ENCODE measurements at regions not wholly inside any gene's neighbourhood (a gene's known extent, or its start where the extent isn't known, plus 50 kb on each side); places are given as distances from the start of the nearest gene placed in this dataset.

DNA sequence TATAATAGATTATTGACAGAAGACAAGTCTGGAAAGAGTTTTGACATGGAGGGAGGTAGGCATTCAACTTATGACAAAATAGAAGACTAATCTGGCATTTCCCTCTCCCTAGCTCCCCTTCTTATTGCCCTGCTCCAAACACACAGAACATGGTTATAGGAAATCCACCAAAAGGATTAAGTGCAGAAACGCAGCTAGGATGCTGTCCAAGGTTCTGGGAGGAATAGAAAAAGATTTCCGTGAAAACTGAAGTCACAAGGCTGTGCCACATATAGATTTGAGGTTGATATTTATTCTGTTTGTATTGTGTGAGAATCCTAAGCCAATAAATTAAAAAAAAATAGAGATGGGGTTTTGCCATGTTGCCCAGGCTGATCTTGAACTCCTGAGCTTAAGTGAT lies 107.9 kb upstream of the MAP3K7 start:
- no peak for DNase-seq (ENCODE audit: low spot score)
- TF ChIP-seq, protein P1, sequence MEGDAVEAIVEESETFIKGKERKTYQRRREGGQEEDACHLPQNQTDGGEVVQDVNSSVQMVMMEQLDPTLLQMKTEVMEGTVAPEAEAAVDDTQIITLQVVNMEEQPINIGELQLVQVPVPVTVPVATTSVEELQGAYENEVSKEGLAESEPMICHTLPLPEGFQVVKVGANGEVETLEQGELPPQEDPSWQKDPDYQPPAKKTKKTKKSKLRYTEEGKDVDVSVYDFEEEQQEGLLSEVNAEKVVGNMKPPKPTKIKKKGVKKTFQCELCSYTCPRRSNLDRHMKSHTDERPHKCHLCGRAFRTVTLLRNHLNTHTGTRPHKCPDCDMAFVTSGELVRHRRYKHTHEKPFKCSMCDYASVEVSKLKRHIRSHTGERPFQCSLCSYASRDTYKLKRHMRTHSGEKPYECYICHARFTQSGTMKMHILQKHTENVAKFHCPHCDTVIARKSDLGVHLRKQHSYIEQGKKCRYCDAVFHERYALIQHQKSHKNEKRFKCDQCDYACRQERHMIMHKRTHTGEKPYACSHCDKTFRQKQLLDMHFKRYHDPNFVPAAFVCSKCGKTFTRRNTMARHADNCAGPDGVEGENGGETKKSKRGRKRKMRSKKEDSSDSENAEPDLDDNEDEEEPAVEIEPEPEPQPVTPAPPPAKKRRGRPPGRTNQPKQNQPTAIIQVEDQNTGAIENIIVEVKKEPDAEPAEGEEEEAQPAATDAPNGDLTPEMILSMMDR (IDR thresholded peaks at IDR 0.05; ENCODE audit: extremely low read depth, missing control alignments): no peak

DNA sequence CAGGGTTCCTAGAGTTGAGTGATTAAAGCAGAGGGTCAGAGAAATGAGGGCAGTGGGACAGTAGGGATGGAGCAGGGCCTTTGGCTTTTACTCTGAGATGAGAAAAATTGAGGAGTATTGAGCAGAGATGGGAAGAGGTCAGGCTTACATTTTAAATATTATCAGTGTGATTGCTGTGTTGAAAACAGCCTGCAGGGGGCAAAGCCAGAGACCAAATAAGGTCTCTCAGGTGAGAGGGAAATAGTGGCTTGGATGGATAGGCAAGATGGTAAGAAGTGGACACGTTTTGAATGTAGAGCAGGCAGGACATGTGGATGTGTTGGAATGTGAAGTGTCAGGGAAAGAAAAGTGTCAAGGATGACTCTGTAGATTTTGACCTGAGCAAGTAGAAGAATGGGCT lies 105.0 kb upstream of the MAP3K7 start:
- TF ChIP-seq, protein P1 (IDR thresholded peaks at IDR 0.05; ENCODE audit: extremely low read depth, missing control alignments): no peak
- no peak for DNase-seq (ENCODE audit: low spot score)

DNA sequence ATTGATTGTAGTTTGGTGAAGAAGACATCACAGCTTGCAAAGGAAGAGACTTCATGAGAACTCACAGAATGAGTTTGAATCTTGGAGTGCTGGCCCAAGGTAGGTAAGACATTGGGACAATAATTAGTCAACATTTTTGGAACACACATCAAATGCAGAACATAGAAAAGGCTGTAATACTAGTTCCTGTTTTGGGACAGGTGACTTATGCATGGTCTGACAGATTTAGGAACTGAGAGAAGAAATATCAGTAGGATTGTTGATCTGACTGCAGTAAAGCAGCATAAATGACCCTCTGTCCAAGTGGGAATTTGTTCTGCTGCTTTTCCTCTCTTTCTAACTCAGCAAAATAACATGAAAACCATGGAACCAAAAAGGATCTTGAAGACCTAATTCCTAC lies 102.3 kb upstream of the MAP3K7 start:
- TF ChIP-seq, protein P1 (IDR thresholded peaks at IDR 0.05; ENCODE audit: extremely low read depth, missing control alignments): no peak
- DNase-seq (ENCODE audit: low spot score): no peak

DNA sequence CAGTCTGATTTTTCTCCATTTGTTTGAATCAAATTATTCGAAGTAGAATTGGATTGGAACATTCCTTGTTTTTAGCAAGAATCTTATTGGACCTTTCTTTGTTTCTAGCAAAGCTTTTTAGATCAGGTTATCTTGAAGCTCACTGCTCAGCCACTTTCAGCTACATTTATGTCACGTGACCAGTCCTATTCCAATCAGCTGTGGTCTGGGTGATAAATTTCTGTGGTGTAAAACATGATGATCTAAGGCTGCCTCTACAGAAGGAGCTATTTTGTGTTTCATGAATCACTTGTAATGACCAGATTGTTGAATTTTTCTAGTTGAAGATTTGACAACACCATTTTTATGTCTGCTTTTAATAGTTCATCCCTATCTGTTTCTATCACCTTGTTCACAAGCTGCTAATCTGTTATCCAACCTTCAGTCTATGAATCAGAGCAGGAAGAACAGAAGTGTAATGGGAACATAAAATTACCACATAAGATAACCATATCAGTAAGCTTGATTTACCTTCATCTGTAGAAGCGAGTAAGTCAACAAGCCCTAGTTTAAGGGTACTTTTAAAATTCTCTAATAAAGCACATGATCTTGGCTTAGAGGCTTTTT lies 101.0 kb upstream of the MAP3K7 start:
- DNase-seq (ENCODE audit: low spot score): no peak

GRCh38 chr6:90681863-90682262 lies 95.0 kb upstream of the MAP3K7 start:
- no peak for DNase-seq (ENCODE audit: low spot score)
- TF ChIP-seq, protein P1 (IDR thresholded peaks at IDR 0.05; ENCODE audit: extremely low read depth, missing control alignments): no peak

More for the DNA sequence above, 101.0 kb upstream of the MAP3K7 start:
- TF ChIP-seq, protein P1 (IDR thresholded peaks at IDR 0.05; ENCODE audit: extremely low read depth, missing control alignments): no peak

DNA sequence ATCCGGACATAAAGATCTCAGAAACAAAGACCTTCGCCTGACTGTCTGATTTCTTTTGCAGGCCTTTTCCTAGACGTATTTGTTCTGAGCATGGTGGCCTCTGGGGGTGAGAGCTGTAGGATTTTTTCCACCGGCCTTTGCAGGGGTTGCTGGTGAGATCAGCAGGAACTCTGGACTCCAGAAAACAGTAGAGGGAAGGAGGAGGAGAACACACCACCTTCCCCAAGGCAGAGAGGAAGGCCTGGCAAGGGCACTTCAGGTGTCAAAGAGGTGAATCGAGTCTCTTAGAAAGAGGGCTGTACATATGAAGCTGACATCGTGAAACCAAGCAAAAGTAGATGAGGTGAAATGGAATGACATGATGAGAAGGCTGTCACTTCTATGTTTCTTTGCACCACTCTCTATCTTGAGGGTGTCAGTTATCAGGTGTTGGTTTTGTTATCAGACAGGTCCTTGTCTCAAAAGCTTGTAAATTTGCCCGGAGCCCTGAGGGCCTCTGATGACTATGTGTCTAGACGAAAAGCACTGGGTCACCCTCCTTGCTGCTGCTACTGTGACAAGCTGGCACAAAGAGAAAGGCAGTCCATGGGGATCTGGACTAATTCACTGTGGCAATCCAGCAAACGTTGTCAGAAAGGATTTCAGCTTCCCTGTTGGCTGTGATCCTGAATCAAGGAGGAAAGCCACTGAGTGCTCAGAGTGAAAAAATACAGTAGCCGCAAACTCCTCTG lies 91.3 kb upstream of the MAP3K7 start:
- TF ChIP-seq, protein P1 (IDR thresholded peaks at IDR 0.05; ENCODE audit: extremely low read depth, missing control alignments): no peak
- no peak for DNase-seq (ENCODE audit: low spot score)

GRCh38 chr6:90677440-90677839 lies 90.6 kb upstream of the MAP3K7 start:
- no peak for DNase-seq (ENCODE audit: low spot score)
- TF ChIP-seq, protein P1 (IDR thresholded peaks at IDR 0.05; ENCODE audit: extremely low read depth, missing control alignments): no peak

All from GM20000 (cell line).